Endodermal cell (in vitro differentiated cells): ENCODE measurements at regions not wholly inside any gene's neighbourhood (a gene's known extent, or its start where the extent isn't known, plus 50 kb on each side); places are given as distances from the start of the nearest gene placed in this dataset.

Experiments
- DNase-seq: peaks from one replicate; pipeline ENCODE4 v3.0.0-alpha.2; 2017
- H3K27ac ChIP-seq: 2 replicates; pipeline ENCODE4 v1.5.1; 2013; ENCODE audit warnings: mild to moderate bottlenecking, low read depth, low read length, moderate library complexity
- H3K27me3 ChIP-seq: 2 replicates; pipeline ENCODE4 v1.6.1; 2013; ENCODE audit warnings: mild to moderate bottlenecking, low read length, moderate library complexity; ENCODE audit not compliant: insufficient read depth, control insufficient read depth, poor library complexity, severe bottlenecking
- H3K36me3 ChIP-seq: 2 replicates; pipeline ENCODE4 v1.7.0; 2013; ENCODE audit warnings: mild to moderate bottlenecking, low read length, moderate library complexity; ENCODE audit not compliant: control insufficient read depth, insufficient read depth
- H3K4me1 ChIP-seq: one replicate; pipeline ENCODE4 v1.7.0; 2013; ENCODE audit warnings: low read length; ENCODE audit not compliant: control insufficient read depth, insufficient read depth
- H3K4me3 ChIP-seq: 2 replicates; pipeline ENCODE4 v1.5.1; 2013; ENCODE audit warnings: mild to moderate bottlenecking, low read length, moderate library complexity
- H3K9ac ChIP-seq: 2 replicates; pipeline ENCODE4 v1.6.1; 2013; ENCODE audit warnings: mild to moderate bottlenecking, low read length, moderate library complexity; ENCODE audit not compliant: poor library complexity, severe bottlenecking; ENCODE audit errors: extremely low read depth
- H3K9me3 ChIP-seq: 2 replicates; pipeline ENCODE4 v1.6.1; 2013; ENCODE audit warnings: mild to moderate bottlenecking, low read length, moderate library complexity; ENCODE audit not compliant: control insufficient read depth
- H3K27ac Mint-ChIP-seq: 2 replicates; pipeline ENCODE4 v1.8.0; 2020; ENCODE audit warnings: mixed read lengths
- H3K27me3 Mint-ChIP-seq: 2 replicates; pipeline ENCODE4 v1.8.0; 2021; ENCODE audit warnings: mild to moderate bottlenecking, mixed read lengths; ENCODE audit not compliant: insufficient read depth
- H3K36me3 Mint-ChIP-seq: 2 replicates; pipeline ENCODE4 v1.8.0; 2020; ENCODE audit warnings: low read depth, mixed read lengths
- H3K4me1 Mint-ChIP-seq: 2 replicates; pipeline ENCODE4 v1.8.0; 2020; ENCODE audit warnings: mixed read lengths
- H3K4me3 Mint-ChIP-seq: 2 replicates; pipeline ENCODE4 v1.8.0; 2020; ENCODE audit warnings: mild to moderate bottlenecking, moderate library complexity, mixed read lengths
- H3K9me3 Mint-ChIP-seq: 2 replicates; pipeline ENCODE4 v1.8.0; 2020; ENCODE audit warnings: mild to moderate bottlenecking, mixed read lengths
- WGBS, 2 experiments: methylation state at CpG; one replicate each; pipeline versions ENCODE4 v1.1.5 to v1.1.7; 2013; ENCODE audit warnings: missing lambda C conversion rate in 2 of 2, mixed read lengths in 1 of 2; ENCODE audit not compliant: insufficient coverage in 1 of 2, insufficient read length in 1 of 2; 5-methylcytosine and 5-hydroxymethylcytosine counted together
- TF ChIP-seq, protein P1 (sequence below): fragments of 200-600 bp; sonication (generic); conservative IDR thresholded peaks from 2 replicates; pipeline ENCODE4 v1.5.0; 2021; ENCODE audit warnings: antibody characterized with exemption, mild to moderate bottlenecking

DNA sequence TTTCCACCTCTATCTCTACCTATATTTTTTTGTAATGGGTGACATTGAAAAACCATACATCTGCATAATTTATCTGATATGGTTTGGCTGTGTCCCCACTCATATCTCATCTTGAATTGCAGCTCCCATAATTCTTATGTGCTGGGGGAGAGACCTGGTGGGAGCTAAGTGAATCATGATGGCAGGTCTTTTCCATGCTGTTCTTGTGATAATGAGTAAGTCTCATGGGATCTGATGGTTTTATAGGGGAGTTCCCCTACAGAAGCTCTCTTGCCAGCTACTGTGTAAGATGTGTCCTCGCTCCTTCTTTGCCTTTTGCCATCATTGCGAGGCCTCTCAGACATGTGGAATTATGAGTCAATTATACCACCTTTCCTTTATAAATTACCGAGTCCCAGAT is 551.0 kb upstream of the ANO5 start:
- 86 to 92% methylated on average over 1 to 3 of the region's 3 CpGs for WGBS, 2 experiments
- Histone ChIP-seq H3K9ac (no peak overlapping the region), H3K27me3 (no peaks in the 10 kb centered on the region), H3K4me1 (no peaks in the 10 kb centered on the region), H3K9me3 (no peaks in the 10 kb centered on the region), H3K36me3 (no peaks in the 10 kb centered on the region), H3K4me3 (no peak overlapping the region), H3K27ac (no peak overlapping the region)
- Mint-ChIP-seq H3K4me1 (no peaks in the 10 kb centered on the region), H3K36me3 (no peaks in the 10 kb centered on the region), H3K4me3 (no peak overlapping the region), H3K9me3 (peaks cover 8% of the 10 kb centered on the region), H3K27me3 (no peaks in the 10 kb centered on the region), H3K27ac (no peak overlapping the region)
- no peak for DNase-seq
- TF ChIP-seq, protein P1, sequence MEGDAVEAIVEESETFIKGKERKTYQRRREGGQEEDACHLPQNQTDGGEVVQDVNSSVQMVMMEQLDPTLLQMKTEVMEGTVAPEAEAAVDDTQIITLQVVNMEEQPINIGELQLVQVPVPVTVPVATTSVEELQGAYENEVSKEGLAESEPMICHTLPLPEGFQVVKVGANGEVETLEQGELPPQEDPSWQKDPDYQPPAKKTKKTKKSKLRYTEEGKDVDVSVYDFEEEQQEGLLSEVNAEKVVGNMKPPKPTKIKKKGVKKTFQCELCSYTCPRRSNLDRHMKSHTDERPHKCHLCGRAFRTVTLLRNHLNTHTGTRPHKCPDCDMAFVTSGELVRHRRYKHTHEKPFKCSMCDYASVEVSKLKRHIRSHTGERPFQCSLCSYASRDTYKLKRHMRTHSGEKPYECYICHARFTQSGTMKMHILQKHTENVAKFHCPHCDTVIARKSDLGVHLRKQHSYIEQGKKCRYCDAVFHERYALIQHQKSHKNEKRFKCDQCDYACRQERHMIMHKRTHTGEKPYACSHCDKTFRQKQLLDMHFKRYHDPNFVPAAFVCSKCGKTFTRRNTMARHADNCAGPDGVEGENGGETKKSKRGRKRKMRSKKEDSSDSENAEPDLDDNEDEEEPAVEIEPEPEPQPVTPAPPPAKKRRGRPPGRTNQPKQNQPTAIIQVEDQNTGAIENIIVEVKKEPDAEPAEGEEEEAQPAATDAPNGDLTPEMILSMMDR: no peak

DNA sequence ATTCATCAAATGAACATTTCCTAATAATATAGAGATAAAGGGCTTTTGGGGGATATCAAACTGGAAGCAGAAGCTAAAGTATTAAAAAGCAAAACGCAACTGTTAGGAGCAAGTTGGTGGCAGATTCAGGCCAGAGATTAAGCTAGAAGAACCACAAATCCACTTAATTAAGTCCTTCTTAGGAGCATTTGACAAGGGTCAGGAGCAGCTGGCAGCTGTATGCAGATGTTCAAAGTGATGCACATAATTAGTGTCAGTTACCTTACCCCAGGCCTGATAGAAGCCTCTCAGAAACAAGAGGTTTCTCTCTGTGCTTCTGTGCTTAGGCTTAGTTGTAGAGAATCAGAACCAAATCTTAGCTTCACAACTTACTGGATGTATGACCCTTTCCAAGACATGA is 546.5 kb upstream of the ANO5 start:
- 100% methylated on average over 1 of the region's 1 CpG; no CpG with 5 or more reads in 1 of the 2 experiments for WGBS, 2 experiments
- Mint-ChIP-seq H3K4me1 (no peaks in the 10 kb centered on the region), H3K9me3 (peaks cover 8% of the 10 kb centered on the region), H3K4me3 (no peak overlapping the region), H3K27me3 (no peaks in the 10 kb centered on the region), H3K27ac (no peak overlapping the region), H3K36me3 (no peaks in the 10 kb centered on the region)
- Histone ChIP-seq H3K27ac (no peak overlapping the region), H3K4me1 (no peaks in the 10 kb centered on the region), H3K27me3 (no peaks in the 10 kb centered on the region), H3K4me3 (no peak overlapping the region), H3K9ac (no peak overlapping the region), H3K36me3 (no peaks in the 10 kb centered on the region), H3K9me3 (no peaks in the 10 kb centered on the region)
- no peak for DNase-seq
- TF ChIP-seq, protein P1: no peak

DNA sequence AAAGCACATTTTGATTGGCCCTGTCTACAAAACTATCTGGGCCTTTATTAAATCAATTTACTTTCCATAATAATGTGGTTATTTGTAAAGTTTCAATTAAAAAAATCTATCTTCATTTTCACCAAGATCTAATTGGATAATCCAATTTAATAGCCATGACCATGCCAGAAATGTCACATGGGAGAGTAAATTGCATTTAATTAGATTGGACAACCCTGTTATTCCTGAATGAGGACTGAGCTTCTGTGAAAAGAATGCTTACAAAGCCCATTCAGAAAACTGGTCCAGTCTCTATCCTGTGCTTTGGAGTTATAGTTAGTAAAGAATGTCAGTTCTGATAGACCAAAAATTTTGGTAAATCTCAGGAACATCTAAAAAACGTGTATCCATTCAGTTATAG is 541.9 kb upstream of the ANO5 start:
- no peaks in the 10 kb centered on the region for H3K27me3 Mint-ChIP-seq
- no peak overlapping the region for H3K27ac Mint-ChIP-seq

More for the DNA sequence above, 541.9 kb upstream of the ANO5 start:
- H3K36me3 Mint-ChIP-seq: no peaks in the 10 kb centered on the region
- no peaks in the 10 kb centered on the region for H3K4me1 ChIP-seq
- H3K4me1 Mint-ChIP-seq: peaks cover 10% of the 10 kb centered on the region
- no peak overlapping the region for H3K4me3 Mint-ChIP-seq
- TF ChIP-seq, protein P1: no peak
- no peaks in the 10 kb centered on the region for H3K36me3 ChIP-seq
- no peaks in the 10 kb centered on the region for H3K27me3 ChIP-seq
- no peaks in the 10 kb centered on the region for H3K9me3 Mint-ChIP-seq
- H3K9ac ChIP-seq: no peak overlapping the region
- DNase-seq: no peak
- H3K4me3 ChIP-seq: no peak overlapping the region
- WGBS, 2 experiments: 54 to 89% methylated on average over 1 of the region's 1 CpG
- no peak overlapping the region for H3K27ac ChIP-seq
- H3K9me3 ChIP-seq: no peaks in the 10 kb centered on the region
